ENCODE measurements at regions not wholly inside any gene's neighbourhood (a gene's known extent, or its start where the extent isn't known, plus 50 kb on each side); places are given as distances from the start of the nearest gene placed in this dataset.

- no peaks in the 10 kb centered on the region for H3K27me3 ChIP-seq (ENCODE audit: insufficient read depth, low read depth, severe bottlenecking)
- no peaks in the 10 kb centered on the region for H3K36me3 ChIP-seq
- H3K9me3 ChIP-seq (ENCODE audit: severe bottlenecking), result peaks cover 3% of the 10 kb centered on the region
- no peak overlapping the region for H3K4me3 ChIP-seq (ENCODE audit: low read depth, low read length)
- TF ChIP-seq, protein P1, sequence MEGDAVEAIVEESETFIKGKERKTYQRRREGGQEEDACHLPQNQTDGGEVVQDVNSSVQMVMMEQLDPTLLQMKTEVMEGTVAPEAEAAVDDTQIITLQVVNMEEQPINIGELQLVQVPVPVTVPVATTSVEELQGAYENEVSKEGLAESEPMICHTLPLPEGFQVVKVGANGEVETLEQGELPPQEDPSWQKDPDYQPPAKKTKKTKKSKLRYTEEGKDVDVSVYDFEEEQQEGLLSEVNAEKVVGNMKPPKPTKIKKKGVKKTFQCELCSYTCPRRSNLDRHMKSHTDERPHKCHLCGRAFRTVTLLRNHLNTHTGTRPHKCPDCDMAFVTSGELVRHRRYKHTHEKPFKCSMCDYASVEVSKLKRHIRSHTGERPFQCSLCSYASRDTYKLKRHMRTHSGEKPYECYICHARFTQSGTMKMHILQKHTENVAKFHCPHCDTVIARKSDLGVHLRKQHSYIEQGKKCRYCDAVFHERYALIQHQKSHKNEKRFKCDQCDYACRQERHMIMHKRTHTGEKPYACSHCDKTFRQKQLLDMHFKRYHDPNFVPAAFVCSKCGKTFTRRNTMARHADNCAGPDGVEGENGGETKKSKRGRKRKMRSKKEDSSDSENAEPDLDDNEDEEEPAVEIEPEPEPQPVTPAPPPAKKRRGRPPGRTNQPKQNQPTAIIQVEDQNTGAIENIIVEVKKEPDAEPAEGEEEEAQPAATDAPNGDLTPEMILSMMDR (IDR thresholded peaks at IDR 0.05; ENCODE audit: low read depth, low read length), result no peak
- no peak overlapping the region for H3K27ac ChIP-seq
- no peak for DNase-seq
Measured at GRCh38 chrX:8890794-8891193, 89.6 kb upstream of the FAM9A start.

GRCh38 chrX:8887004-8887403 lies 85.8 kb upstream of the FAM9A start:
- no peak overlapping the region for H3K4me3 ChIP-seq (ENCODE audit: low read depth, low read length)
- H3K36me3 ChIP-seq, result no peaks in the 10 kb centered on the region
- H3K27ac ChIP-seq, result no peak overlapping the region
- H3K27me3 ChIP-seq (ENCODE audit: insufficient read depth, low read depth, severe bottlenecking), result no peaks in the 10 kb centered on the region
- TF ChIP-seq, protein P1 (IDR thresholded peaks at IDR 0.05; ENCODE audit: low read depth, low read length), result no peak
- peaks cover 2% of the 10 kb centered on the region for H3K9me3 ChIP-seq (ENCODE audit: severe bottlenecking)
- no peak for DNase-seq

DNA sequence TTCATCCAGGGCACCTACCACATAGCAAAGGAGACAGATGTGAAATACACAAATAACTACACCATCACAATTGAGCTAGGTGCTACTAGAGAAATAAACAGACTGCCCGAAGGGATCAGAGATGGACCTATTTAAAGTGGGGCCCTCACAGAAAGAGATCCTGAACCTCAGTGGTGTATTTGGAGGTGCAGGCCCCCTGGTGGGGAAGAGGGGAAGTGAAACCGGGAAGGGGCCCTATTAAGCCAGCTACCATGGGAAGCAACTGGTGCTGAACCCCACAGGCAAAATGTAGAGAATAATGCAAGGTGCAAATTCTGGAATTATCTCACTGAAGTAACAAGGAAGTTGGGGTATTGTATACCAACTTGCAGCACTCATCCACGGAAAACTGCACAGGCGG lies 78.6 kb upstream of the FAM9A start:
- H3K4me3 ChIP-seq (ENCODE audit: low read depth, low read length), result no peak overlapping the region
- no peaks in the 10 kb centered on the region for H3K36me3 ChIP-seq
- no peak overlapping the region for H3K27ac ChIP-seq
- peak; percentile 41 for DNase-seq
- no peaks in the 10 kb centered on the region for H3K27me3 ChIP-seq (ENCODE audit: insufficient read depth, low read depth, severe bottlenecking)
- TF ChIP-seq, protein P1 (IDR thresholded peaks at IDR 0.05; ENCODE audit: low read depth, low read length), result peak; percentile 72
- no peaks in the 10 kb centered on the region for H3K9me3 ChIP-seq (ENCODE audit: severe bottlenecking)

GRCh38 chrX:8873956-8874355 lies 72.8 kb upstream of the FAM9A start:
- H3K36me3 ChIP-seq, result no peaks in the 10 kb centered on the region
- no peaks in the 10 kb centered on the region for H3K27me3 ChIP-seq (ENCODE audit: insufficient read depth, low read depth, severe bottlenecking)
- TF ChIP-seq, protein P1 (IDR thresholded peaks at IDR 0.05; ENCODE audit: low read depth, low read length), result no peak
- no peak overlapping the region for H3K4me3 ChIP-seq (ENCODE audit: low read depth, low read length)
- H3K9me3 ChIP-seq (ENCODE audit: severe bottlenecking), result no peaks in the 10 kb centered on the region
- DNase-seq, result no peak
- no peak overlapping the region for H3K27ac ChIP-seq

- no peak for DNase-seq
- Histone ChIP-seq H3K4me3 (ENCODE audit: low read depth, low read length) (no peak overlapping the region), H3K36me3 (no peaks in the 10 kb centered on the region), H3K27ac (no peak overlapping the region), H3K9me3 (ENCODE audit: severe bottlenecking) (no peaks in the 10 kb centered on the region), H3K27me3 (ENCODE audit: insufficient read depth, low read depth, severe bottlenecking) (no peaks in the 10 kb centered on the region)
- TF ChIP-seq, protein P1 (IDR thresholded peaks at IDR 0.05; ENCODE audit: low read depth, low read length), result no peak
Measured at GRCh38 chrX:8873102-8873501, 71.9 kb upstream of the FAM9A start.

GRCh38 chrX:8870411-8870810 lies 69.2 kb upstream of the FAM9A start:
- H3K4me3 ChIP-seq (ENCODE audit: low read depth, low read length), result no peak overlapping the region
- no peaks in the 10 kb centered on the region for H3K27me3 ChIP-seq (ENCODE audit: insufficient read depth, low read depth, severe bottlenecking)
- H3K9me3 ChIP-seq (ENCODE audit: severe bottlenecking), result no peaks in the 10 kb centered on the region
- H3K27ac ChIP-seq, result no peak overlapping the region
- no peaks in the 10 kb centered on the region for H3K36me3 ChIP-seq
- no peak for DNase-seq
- TF ChIP-seq, protein P1 (IDR thresholded peaks at IDR 0.05; ENCODE audit: low read depth, low read length), result no peak

All from WERI-Rb-1 (cell line).